Heart left ventricle (tissue), 13 donors: ENCODE measurements at regions not wholly inside any gene's neighbourhood (a gene's known extent, or its start where the extent isn't known, plus 50 kb on each side); places are given as distances from the start of the nearest gene placed in this dataset.

Experiments
- CTCF ChIP-seq, 12 donors: fragments of 200-600 bp; sonication (generic) in 4 of 12; IDR thresholded peaks; one replicate each; pipeline versions ENCODE4 v1.5.0 to v1.8.0; 2018 to 2022; ENCODE audit warnings: antibody characterized with exemption in 12 of 12, mild to moderate bottlenecking in 5 of 12
- POLR2A ChIP-seq, 2 donors: fragments of 450-650 bp; IDR thresholded peaks; one replicate each; pipeline ENCODE4 v1.6.1; 2017; ENCODE audit warnings: antibody characterized with exemption in 2 of 2, mild to moderate bottlenecking in 2 of 2, moderate library complexity in 2 of 2
- donor health status: ischemic (EF 13 %, LVEDD 7.1; RV severe dilation, severe dysfunction).
- donor health status: DM: no; HTN: yes; CAD: no.
- donor health status: DM: no; HTN: no; CAD: no.
- donor health status: ischemic (EF 25% LVEDD 6.9; RV normal size, moderate dysfunction).
- donor health status: ischemic (EF 25% LVEDD 5.7; RV mildly dilated, moderate dysfunction).
- donor health status: ischemic (EF 35%, LVEDD 5.7; RV mildly dilated, moderate dysfunction).
- donor health status: nonischemic (EF 11% LVEDD 7.7; RV severe dilation, severe dysfunction).
- donor health status: DM: yes; HTN: yes; CAD: no.
- donor health status: PGD.
- donor health status: ischemic (EF 29% LVEDD 5.4; RV normal size, mild dysfunction).
- donor health status: nonischemic (EF 23%, LVEDD 6.1; RV moderate dilation, normal function).

- TF ChIP-seq CTCF (IDR thresholded peaks at IDR 0.05), result no peak
- TF ChIP-seq POLR2A (IDR thresholded peaks at IDR 0.05), result no peak
Measured at GRCh38 chr9:89666950-89667349, 62.1 kb downstream of the GADD45G start.
